HEK293 (cell line): ENCODE measurements at regions not wholly inside any gene's neighbourhood (a gene's known extent, or its start where the extent isn't known, plus 50 kb on each side); places are given as distances from the start of the nearest gene placed in this dataset.

Experiments
- CTCF ChIA-PET: fragments of 350-600 bp; formaldehyde crosslinking; extraction: SDS; loops from one replicate; lab custom pipeline; 2021; ENCODE audit warnings: antibody characterized with exemption; lab: Yijun Ruan, JAX
- POLR2A ChIA-PET: fragments of 300-600 bp; formaldehyde crosslinking; extraction: SDS; loops from one replicate; lab custom pipeline; 2020; ENCODE audit warnings: antibody characterized with exemption, inconsistent platforms; lab: Yijun Ruan, JAX
- H3K27ac ChIP-seq: fragments of 200-500 bp; sonication (Bioruptor generic); 2 replicates; pipeline ENCODE4 v1.5.1; 2014; ENCODE audit warnings: low read depth, low read length, control low read depth, inconsistent platforms; ENCODE audit errors: extremely low read depth
- H3K36me3 ChIP-seq, 2 experiments: fragments of 200-500 bp in 1 of 2; sonication (Bioruptor generic) in 1 of 2; 1 replicate in 1 of 2; 2 replicates in 1 of 2; pipeline ENCODE4 v1.5.1; 2014 to 2017; ENCODE audit warnings: inconsistent platforms in 2 of 2, low read length in 2 of 2; ENCODE audit not compliant: control insufficient read depth in 2 of 2, insufficient read depth in 1 of 2
- H3K4me1 ChIP-seq: fragments of 200-500 bp; sonication (Bioruptor generic); 2 replicates; pipeline ENCODE4 v1.5.1; 2014; ENCODE audit warnings: mild to moderate bottlenecking, low read length, inconsistent platforms; ENCODE audit not compliant: control insufficient read depth, insufficient read depth
- H3K4me3 ChIP-seq: 2 replicates; pipeline ENCODE4 v1.5.1; 2011; ENCODE audit warnings: low read depth, mild to moderate bottlenecking, control low read depth, low read length, moderate library complexity
- H3K9me3 ChIP-seq: fragments of 200-500 bp; sonication (Bioruptor generic); 2 replicates; pipeline ENCODE4 v1.5.1; 2014; ENCODE audit warnings: low read depth, low read length, inconsistent platforms; ENCODE audit not compliant: control insufficient read depth, insufficient read depth
- CTCF ChIP-seq: fragments of 450-650 bp; formaldehyde crosslinking; IDR thresholded peaks from 2 replicates; pipeline ENCODE4 v1.5.1; 2016; ENCODE audit warnings: missing biosample characterization, missing genetic modification characterization
- KLF1 ChIP-seq: fragments of 450-650 bp; formaldehyde crosslinking; IDR thresholded peaks from 2 replicates; pipeline ENCODE4 v1.5.1; 2016; ENCODE audit warnings: missing biosample characterization, missing genetic modification characterization
- KLF16 ChIP-seq: fragments of 450-650 bp; formaldehyde crosslinking; IDR thresholded peaks from 2 replicates; pipeline ENCODE4 v1.5.1; 2017; ENCODE audit warnings: missing biosample characterization, missing genetic modification characterization
- MYNN ChIP-seq: fragments of 450-650 bp; formaldehyde crosslinking; IDR thresholded peaks from 2 replicates; pipeline ENCODE4 v1.5.1; 2016; ENCODE audit warnings: missing biosample characterization, missing genetic modification characterization, borderline replicate concordance
- PRDM4 ChIP-seq: fragments of 450-650 bp; formaldehyde crosslinking; IDR thresholded peaks from 2 replicates; pipeline ENCODE4 v1.5.1; 2017; ENCODE audit warnings: missing biosample characterization, missing genetic modification characterization
- SALL2 ChIP-seq: fragments of 450-650 bp; formaldehyde crosslinking; IDR thresholded peaks from 2 replicates; pipeline ENCODE4 v1.5.0; 2017; ENCODE audit warnings: missing biosample characterization, mild to moderate bottlenecking, missing genetic modification characterization, borderline replicate concordance
- SCRT2 ChIP-seq: fragments of 450-650 bp; formaldehyde crosslinking; IDR thresholded peaks from 2 replicates; pipeline ENCODE4 v1.5.1; 2016; ENCODE audit warnings: missing biosample characterization, missing genetic modification characterization
- TCF7L2 ChIP-seq: IDR thresholded peaks from 2 replicates; pipeline ENCODE4 v1.6.1; 2011; ENCODE audit warnings: low read depth, mild to moderate bottlenecking, inconsistent platforms, low read length, moderate library complexity, borderline replicate concordance
- YY1 ChIP-seq: fragments of 450-650 bp; formaldehyde crosslinking; IDR thresholded peaks from 2 replicates; pipeline ENCODE4 v1.5.1; 2018; ENCODE audit warnings: missing biosample characterization, missing genetic modification characterization
- ZBTB10 ChIP-seq: fragments of 450-650 bp; formaldehyde crosslinking; IDR thresholded peaks from 2 replicates; pipeline ENCODE4 v1.5.1; 2016; ENCODE audit warnings: missing biosample characterization, missing genetic modification characterization
- ZEB2 ChIP-seq: fragments of 450-650 bp; formaldehyde crosslinking; IDR thresholded peaks from 2 replicates; pipeline ENCODE4 v1.5.1; 2016; ENCODE audit warnings: missing biosample characterization, missing genetic modification characterization
- ZNF140 ChIP-seq: fragments of 450-650 bp; formaldehyde crosslinking; IDR thresholded peaks from 2 replicates; pipeline ENCODE4 v1.5.1; 2016; ENCODE audit warnings: missing biosample characterization, missing genetic modification characterization
- ZNF16 ChIP-seq: fragments of 450-650 bp; formaldehyde crosslinking; IDR thresholded peaks from 2 replicates; pipeline ENCODE4 v1.5.1; 2016; ENCODE audit warnings: low read depth, missing biosample characterization, missing genetic modification characterization
- ZNF19 ChIP-seq: fragments of 450-650 bp; formaldehyde crosslinking; IDR thresholded peaks from 2 replicates; pipeline ENCODE4; 2016; ENCODE audit warnings: missing biosample characterization, missing genetic modification characterization, low read depth
- ZNF223 ChIP-seq: fragments of 450-650 bp; formaldehyde crosslinking; IDR thresholded peaks from 2 replicates; pipeline ENCODE4 v1.5.1; 2016; ENCODE audit warnings: missing biosample characterization, missing genetic modification characterization
- ZNF324 ChIP-seq: fragments of 450-650 bp; formaldehyde crosslinking; IDR thresholded peaks from 2 replicates; pipeline ENCODE4 v1.5.1; 2016; ENCODE audit warnings: missing biosample characterization, missing genetic modification characterization
- ZNF354C ChIP-seq: fragments of 450-650 bp; formaldehyde crosslinking; IDR thresholded peaks from 2 replicates; pipeline ENCODE4 v1.5.1; 2016; ENCODE audit warnings: missing biosample characterization, missing genetic modification characterization, low read depth, borderline replicate concordance
- ZNF514 ChIP-seq: fragments of 450-650 bp; formaldehyde crosslinking; IDR thresholded peaks from 2 replicates; pipeline ENCODE4 v1.5.1; 2016; ENCODE audit warnings: missing biosample characterization, missing genetic modification characterization
- ZNF529 ChIP-seq: fragments of 450-650 bp; formaldehyde crosslinking; IDR thresholded peaks from 2 replicates; pipeline ENCODE4 v1.5.1; 2017; ENCODE audit warnings: missing genetic modification characterization, missing biosample characterization; ENCODE audit not compliant: insufficient replicate concordance
- ZNF558 ChIP-seq: fragments of 450-650 bp; formaldehyde crosslinking; IDR thresholded peaks from 2 replicates; pipeline ENCODE4 v1.5.1; 2016; ENCODE audit warnings: missing biosample characterization, missing genetic modification characterization
- ZNF677 ChIP-seq: fragments of 450-650 bp; IDR thresholded peaks from 2 replicates; pipeline ENCODE4 v1.5.0; 2018; ENCODE audit warnings: missing biosample characterization, mild to moderate bottlenecking, missing genetic modification characterization, moderate library complexity
- ZNF776 ChIP-seq: fragments of 450-650 bp; formaldehyde crosslinking; IDR thresholded peaks from 2 replicates; pipeline ENCODE4 v1.5.0; 2017; ENCODE audit warnings: missing biosample characterization, missing genetic modification characterization, borderline replicate concordance
- ZNF792 ChIP-seq: fragments of 450-650 bp; formaldehyde crosslinking; IDR thresholded peaks from 2 replicates; pipeline ENCODE4 v1.5.1; 2016; ENCODE audit warnings: missing biosample characterization, missing genetic modification characterization
- ZSCAN16 ChIP-seq: fragments of 450-650 bp; formaldehyde crosslinking; IDR thresholded peaks from 2 replicates; pipeline ENCODE4 v1.5.1; 2016; ENCODE audit warnings: missing biosample characterization, missing genetic modification characterization
- TF ChIP-seq, protein P1 (sequence below): fragments of 450-650 bp; IDR thresholded peaks from 2 replicates; pipeline ENCODE4 v1.5.1; 2018; ENCODE audit warnings: missing biosample characterization, missing genetic modification characterization
- TF ChIP-seq, protein P2 (sequence below): fragments of 450-650 bp; formaldehyde crosslinking; IDR thresholded peaks from 2 replicates; pipeline ENCODE4 v1.5.1; 2016; ENCODE audit warnings: missing biosample characterization, missing genetic modification characterization

DNA sequence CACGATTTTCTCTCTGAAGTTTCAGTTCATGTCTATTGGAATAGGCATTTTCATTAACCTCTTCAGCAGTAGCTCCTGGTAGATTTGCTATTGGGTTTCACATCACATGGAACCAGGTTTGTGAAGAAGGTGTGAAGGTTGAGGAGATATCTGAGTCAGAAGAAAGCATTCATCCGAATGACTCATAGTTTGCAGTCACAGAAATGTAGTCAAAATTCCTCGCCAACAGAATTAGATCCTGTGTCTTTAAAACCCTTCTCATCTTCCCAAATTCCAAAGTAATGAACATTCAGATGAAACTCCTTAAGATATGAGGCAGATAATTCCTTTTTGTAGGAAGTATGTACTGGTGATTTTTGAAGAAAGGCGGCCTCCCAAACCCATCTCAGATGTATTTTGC lies 125.0 kb upstream of the LARGE1 start:
- no peaks in the 10 kb centered on the region for H3K9me3 ChIP-seq
- H3K36me3 ChIP-seq: no peaks in the 10 kb centered on the region
- TF ChIP-seq MYNN: no peak
- TF ChIP-seq ZEB2 (tag by site-specific recombination): no peak
- TF ChIP-seq SALL2: no peak
- TF ChIP-seq ZNF140 (tag by site-specific recombination): no peak
- no peak for TF ChIP-seq ZNF792
- no peak for TF ChIP-seq KLF16
- TF ChIP-seq CTCF: no peak
- no peak for TF ChIP-seq ZNF677 (tag by site-specific recombination)
- TF ChIP-seq TCF7L2: no peak
- TF ChIP-seq ZSCAN16 (tag by site-specific recombination): no peak
- no peak for TF ChIP-seq KLF1 (tag by site-specific recombination)
- no peak overlapping the region for H3K4me3 ChIP-seq
- CTCF ChIA-PET: interaction anchor here (0.6 kb wide), 1 partner anchor 10 kb away, joined by 3 read pairs; no protein-coding TSS in a partner anchor
- POLR2A ChIA-PET: no interaction called here
- no peaks in the 10 kb centered on the region for H3K4me1 ChIP-seq
- H3K27ac ChIP-seq: no peak overlapping the region

- H3K27ac ChIP-seq: no peak overlapping the region
- CTCF ChIA-PET: interaction anchor here (0.6 to 1.5 kb wide), 11 partner anchors 9 to 1095 kb away, joined by 3 to 10 read pairs (median 3); no protein-coding TSS in a partner anchor
- POLR2A ChIA-PET: no interaction called here
- no peak for TF ChIP-seq ZNF776 (tag by site-specific recombination)
- TF ChIP-seq ZNF514 (tag by site-specific recombination): no peak
- TF ChIP-seq ZNF223 (tag by site-specific recombination): no peak
- TF ChIP-seq ZNF19 (tag by site-specific recombination): no peak
- TF ChIP-seq ZNF16 (tag by site-specific recombination): no peak
- TF ChIP-seq ZNF354C (tag by site-specific recombination): no peak
- TF ChIP-seq, protein P1, sequence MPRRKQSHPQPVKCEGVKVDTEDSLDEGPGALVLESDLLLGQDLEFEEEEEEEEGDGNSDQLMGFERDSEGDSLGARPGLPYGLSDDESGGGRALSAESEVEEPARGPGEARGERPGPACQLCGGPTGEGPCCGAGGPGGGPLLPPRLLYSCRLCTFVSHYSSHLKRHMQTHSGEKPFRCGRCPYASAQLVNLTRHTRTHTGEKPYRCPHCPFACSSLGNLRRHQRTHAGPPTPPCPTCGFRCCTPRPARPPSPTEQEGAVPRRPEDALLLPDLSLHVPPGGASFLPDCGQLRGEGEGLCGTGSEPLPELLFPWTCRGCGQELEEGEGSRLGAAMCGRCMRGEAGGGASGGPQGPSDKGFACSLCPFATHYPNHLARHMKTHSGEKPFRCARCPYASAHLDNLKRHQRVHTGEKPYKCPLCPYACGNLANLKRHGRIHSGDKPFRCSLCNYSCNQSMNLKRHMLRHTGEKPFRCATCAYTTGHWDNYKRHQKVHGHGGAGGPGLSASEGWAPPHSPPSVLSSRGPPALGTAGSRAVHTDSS (tag by site-specific recombination): no peak
- TF ChIP-seq YY1 (tag by site-specific recombination): no peak
- TF ChIP-seq PRDM4 (tag by site-specific recombination): no peak
- TF ChIP-seq ZNF529: no peak
- TF ChIP-seq ZBTB10 (tag by site-specific recombination): no peak
- TF ChIP-seq, protein P2, sequence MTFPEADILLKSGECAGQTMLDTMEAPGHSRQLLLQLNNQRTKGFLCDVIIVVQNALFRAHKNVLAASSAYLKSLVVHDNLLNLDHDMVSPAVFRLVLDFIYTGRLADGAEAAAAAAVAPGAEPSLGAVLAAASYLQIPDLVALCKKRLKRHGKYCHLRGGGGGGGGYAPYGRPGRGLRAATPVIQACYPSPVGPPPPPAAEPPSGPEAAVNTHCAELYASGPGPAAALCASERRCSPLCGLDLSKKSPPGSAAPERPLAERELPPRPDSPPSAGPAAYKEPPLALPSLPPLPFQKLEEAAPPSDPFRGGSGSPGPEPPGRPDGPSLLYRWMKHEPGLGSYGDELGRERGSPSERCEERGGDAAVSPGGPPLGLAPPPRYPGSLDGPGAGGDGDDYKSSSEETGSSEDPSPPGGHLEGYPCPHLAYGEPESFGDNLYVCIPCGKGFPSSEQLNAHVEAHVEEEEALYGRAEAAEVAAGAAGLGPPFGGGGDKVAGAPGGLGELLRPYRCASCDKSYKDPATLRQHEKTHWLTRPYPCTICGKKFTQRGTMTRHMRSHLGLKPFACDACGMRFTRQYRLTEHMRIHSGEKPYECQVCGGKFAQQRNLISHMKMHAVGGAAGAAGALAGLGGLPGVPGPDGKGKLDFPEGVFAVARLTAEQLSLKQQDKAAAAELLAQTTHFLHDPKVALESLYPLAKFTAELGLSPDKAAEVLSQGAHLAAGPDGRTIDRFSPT (tag by site-specific recombination): no peak
- TF ChIP-seq ZNF324 (tag by site-specific recombination): no peak
- TF ChIP-seq SCRT2 (tag by site-specific recombination): no peak
- no peak for TF ChIP-seq ZNF558 (tag by site-specific recombination)
These were observed 135.4 kb upstream of the LARGE1 start for GRCh38 chr22:34055525-34056200.

More at GRCh38 chr22:34055525-34056200, 135.4 kb upstream of the LARGE1 start:
- no peaks in the 10 kb centered on the region for H3K4me1 ChIP-seq
- no peak overlapping the region for H3K4me3 ChIP-seq
- H3K36me3 ChIP-seq: no peaks in the 10 kb centered on the region
- peaks cover 2% of the 10 kb centered on the region; the same call in 1 of the 2 replicates for H3K9me3 ChIP-seq
